SK-N-SH (cell line): ENCODE measurements at regions not wholly inside any gene's neighbourhood (a gene's known extent, or its start where the extent isn't known, plus 50 kb on each side); places are given as distances from the start of the nearest gene placed in this dataset.

Source experiments
- CTCF ChIA-PET: fragments of 300-600, 350-600 bp; formaldehyde crosslinking; extraction: SDS; loops from one replicate; lab custom pipeline; 2021; lab: Yijun Ruan, JAX
- POLR2A ChIA-PET: fragments of 350-600 bp; sonication (Branson Sonifier 250); formaldehyde crosslinking; extraction: SDS; loops from one replicate; lab custom pipeline; 2020; ENCODE audit warnings: antibody characterized with exemption, inconsistent platforms; lab: Yijun Ruan, JAX
- DNase-seq: peaks from one replicate; pipeline ENCODE4 v3.0.0; 2012
- H2AFZ ChIP-seq: fragments of 200-600 bp; sonication (generic); 2 replicates; pipeline ENCODE4 v1.8.1; 2016; ENCODE audit warnings: antibody characterized with exemption, mild to moderate bottlenecking, low read depth
- H3F3A ChIP-seq: fragments of 200-600 bp; sonication (generic); replicated peaks from 2 replicates; pipeline ENCODE3; 2016; ENCODE audit warnings: antibody characterized with exemption, mild to moderate bottlenecking; ENCODE audit not compliant: insufficient read depth
- H3K27ac ChIP-seq, 2 experiments: fragments of 200-500 bp in 1 of 2; fragments of 200-600 bp in 1 of 2; sonication (Bioruptor generic) in 1 of 2; sonication (generic), shearing (Covaris generic) in 1 of 2; 2 replicates each; pipeline versions ENCODE4 v1.5.1 to v1.6.1; 2014 to 2016; ENCODE audit warnings: low read depth in 2 of 2, inconsistent platforms in 1 of 2, low read length in 1 of 2, mild to moderate bottlenecking in 1 of 2, mixed read lengths in 1 of 2
- H3K27me3 ChIP-seq: fragments of 200-600 bp; sonication (generic), shearing (Covaris generic); 2 replicates; pipeline ENCODE4 v1.6.1; 2016; ENCODE audit warnings: mixed run types; ENCODE audit not compliant: insufficient read depth
- H3K36me3 ChIP-seq, 2 experiments: fragments of 200-500 bp in 1 of 2; fragments of 200-600 bp in 1 of 2; sonication (Bioruptor generic) in 1 of 2; sonication (generic) in 1 of 2; replicated peaks in 1 of 2; 2 replicates each; pipeline versions ENCODE3 to v1.5.1; 2014 to 2016; ENCODE audit warnings: low read length in 1 of 2, mild to moderate bottlenecking in 1 of 2; ENCODE audit not compliant: insufficient read depth in 2 of 2, control insufficient read depth in 1 of 2
- H3K4me1 ChIP-seq, 2 experiments: fragments of 200-500 bp in 1 of 2; fragments of 200-600 bp in 1 of 2; sonication (Bioruptor generic) in 1 of 2; sonication (generic), shearing (Covaris generic) in 1 of 2; 2 replicates each; pipeline versions ENCODE4 v1.5.1 to v1.6.1; 2014 to 2016; ENCODE audit warnings: low read depth in 1 of 2, low read length in 1 of 2, mixed run types in 1 of 2; ENCODE audit not compliant: insufficient read depth in 2 of 2, control insufficient read depth in 1 of 2
- H3K4me2 ChIP-seq: fragments of 200-600 bp; sonication (generic), shearing (Covaris generic); 2 replicates; pipeline ENCODE4 v1.6.1; 2017; ENCODE audit warnings: mixed run types
- H3K4me3 ChIP-seq, 2 experiments: fragments of 200-500 bp in 1 of 2; fragments of 200-600 bp in 1 of 2; sonication (Bioruptor generic) in 1 of 2; sonication (generic), shearing (Covaris generic) in 1 of 2; 2 replicates each; pipeline versions ENCODE4 v1.5.1 to v1.8.1; 2014 to 2016; ENCODE audit warnings: low read depth in 2 of 2, inconsistent platforms in 1 of 2, low read length in 1 of 2, mild to moderate bottlenecking in 1 of 2, mixed read lengths in 1 of 2, moderate library complexity in 1 of 2
- H3K79me2 ChIP-seq: fragments of 200-600 bp; sonication (generic); 2 replicates; pipeline ENCODE4 v1.8.1; 2017; ENCODE audit warnings: mild to moderate bottlenecking; ENCODE audit not compliant: insufficient read depth
- H3K9ac ChIP-seq: fragments of 200-600 bp; sonication (generic); 2 replicates; pipeline ENCODE4 v1.6.1; 2017; ENCODE audit warnings: mixed run types
- H3K9me2 ChIP-seq: fragments of 200-600 bp; sonication (generic); 2 replicates; pipeline ENCODE4 v1.6.1; 2017; ENCODE audit warnings: mixed run types
- H3K9me3 ChIP-seq: fragments of 200-600 bp; sonication (generic); 2 replicates; pipeline ENCODE4 v1.6.1; 2017; ENCODE audit warnings: mixed run types, mild to moderate bottlenecking, moderate library complexity
- H4K20me1 ChIP-seq: fragments of 200-600 bp; sonication (generic); 2 replicates; pipeline ENCODE4 v1.6.1; 2017; ENCODE audit warnings: mild to moderate bottlenecking, mixed run types; ENCODE audit not compliant: insufficient read depth
- CHD2 ChIP-seq: fragments of 150-350 bp; IDR thresholded peaks from 2 replicates; pipeline ENCODE4 v1.6.1; 2018; ENCODE audit warnings: low read length; ENCODE audit not compliant: partially characterized antibody
- FOXJ3 ChIP-seq: sonication (generic); formaldehyde crosslinking; IDR thresholded peaks from 2 replicates; pipeline ENCODE4 v1.5.1; 2020; ENCODE audit warnings: mild to moderate bottlenecking, missing genetic modification reagents
- MEF2A ChIP-seq: IDR thresholded peaks from 2 replicates; pipeline ENCODE4 v1.4.0; 2012; ENCODE audit warnings: low read depth, borderline replicate concordance
- NFIC ChIP-seq: IDR thresholded peaks from 2 replicates; pipeline ENCODE4 v1.4.0; 2012; ENCODE audit warnings: borderline replicate concordance
- NRF1 ChIP-seq: IDR thresholded peaks from 2 replicates; pipeline ENCODE4 v1.6.1; 2012; ENCODE audit warnings: low read depth, mild to moderate bottlenecking, low read length
- POLR2AphosphoS5 ChIP-seq: IDR thresholded peaks from 2 replicates; pipeline ENCODE4 v1.6.1; 2012; ENCODE audit warnings: low read depth, low read length
- RCOR1 ChIP-seq: fragments of 150-350 bp; IDR thresholded peaks from 2 replicates; pipeline ENCODE4 v1.6.1; 2017; ENCODE audit warnings: antibody characterized with exemption, low read length
- RFX5 ChIP-seq: IDR thresholded peaks from 2 replicates; pipeline ENCODE4 v1.6.1; 2012; ENCODE audit warnings: mild to moderate bottlenecking, improper control_type of control experiment, low read length
- TAF1 ChIP-seq: IDR thresholded peaks from 2 replicates; pipeline ENCODE4 v1.6.1; 2012; ENCODE audit warnings: low read depth, mild to moderate bottlenecking, low read length, moderate library complexity, borderline replicate concordance
- TEAD4 ChIP-seq: IDR thresholded peaks from 2 replicates; pipeline ENCODE4 v1.4.0; 2012; ENCODE audit warnings: mild to moderate bottlenecking, borderline replicate concordance; ENCODE audit not compliant: insufficient read depth
- YY1 ChIP-seq: IDR thresholded peaks from 2 replicates; pipeline ENCODE4 v1.4.0; 2012; ENCODE audit warnings: low read depth, mild to moderate bottlenecking
- WGBS: methylation state at CpG from one replicate; pipeline ENCODE4 v1.1.6; 2017; ENCODE audit warnings: low lambda C conversion rate; 5-methylcytosine and 5-hydroxymethylcytosine counted together
- TF ChIP-seq, protein P1 (sequence below): fragments of 150-350 bp; IDR thresholded peaks from 2 replicates; pipeline ENCODE4 v1.6.1; 2017; ENCODE audit warnings: antibody characterized with exemption, low read length, low read depth, borderline replicate concordance
- TF ChIP-seq, protein P2 (sequence below): fragments of 150-350 bp; IDR thresholded peaks from 2 replicates; pipeline ENCODE4 v1.6.1; 2016; ENCODE audit warnings: mild to moderate bottlenecking, low read depth, low read length

DNA sequence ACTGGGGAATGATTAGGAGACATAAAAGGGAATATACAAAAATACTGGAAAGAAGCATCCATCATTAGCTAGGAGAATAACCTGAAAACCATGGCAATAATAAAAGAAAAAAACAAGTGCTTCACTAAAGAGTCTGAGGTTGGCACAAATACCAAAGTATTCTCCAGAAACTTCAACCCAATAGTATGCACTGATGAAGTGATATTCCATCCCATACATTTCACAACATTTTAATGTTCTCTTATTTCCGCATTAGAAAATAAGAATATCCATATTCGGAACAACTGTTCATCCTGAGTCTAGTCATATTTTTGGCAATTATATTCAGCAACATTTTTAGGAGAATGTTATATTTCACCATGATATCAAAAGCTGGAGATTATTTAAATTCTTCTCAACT, 116.2 kb downstream of the POSTN start:
- H3K36me3 ChIP-seq, result no peaks in the 10 kb centered on the region

DNA sequence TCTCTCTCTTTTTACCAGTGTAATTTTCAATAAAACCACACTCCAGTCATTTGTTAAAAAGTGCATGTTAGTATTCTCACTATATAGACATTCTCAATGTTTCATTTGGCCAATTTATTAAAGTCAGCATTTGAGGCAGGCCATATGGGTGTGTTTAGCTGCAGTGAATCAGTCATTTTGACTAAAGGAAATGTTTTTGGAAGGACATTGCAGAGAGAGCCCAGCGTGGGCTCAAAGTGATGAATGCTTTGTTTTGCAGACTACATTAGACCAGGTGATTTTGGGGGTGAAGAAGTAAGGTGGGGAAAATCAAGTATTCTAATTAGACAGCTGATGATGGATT, 116.7 kb downstream of the POSTN start:
- Histone ChIP-seq H3K4me2 (no peak overlapping the region), H3K27me3 (no peaks in the 10 kb centered on the region), H4K20me1 (no peaks in the 10 kb centered on the region), H3K27ac (peak overlapping the region; percentile 30 to 81; a peak in 3 of 4 replicates), H3K79me2 (no peaks in the 10 kb centered on the region), H3K36me3 (no peaks in the 10 kb centered on the region), H3K9me2 (no peaks in the 10 kb centered on the region), H3F3A (peaks cover 18% of the 10 kb centered on the region), H2AFZ (peak overlapping the region; percentile 12), H3K9me3 (no peaks in the 10 kb centered on the region), H3K9ac (peak overlapping the region; percentile 13; the same call in 1 of the 2 replicates), H3K4me3 (no peak overlapping the region), H3K4me1 (peaks cover 0 to 9% of the 10 kb centered on the region in 2 experiments)
- TF ChIP-seq, protein P1, sequence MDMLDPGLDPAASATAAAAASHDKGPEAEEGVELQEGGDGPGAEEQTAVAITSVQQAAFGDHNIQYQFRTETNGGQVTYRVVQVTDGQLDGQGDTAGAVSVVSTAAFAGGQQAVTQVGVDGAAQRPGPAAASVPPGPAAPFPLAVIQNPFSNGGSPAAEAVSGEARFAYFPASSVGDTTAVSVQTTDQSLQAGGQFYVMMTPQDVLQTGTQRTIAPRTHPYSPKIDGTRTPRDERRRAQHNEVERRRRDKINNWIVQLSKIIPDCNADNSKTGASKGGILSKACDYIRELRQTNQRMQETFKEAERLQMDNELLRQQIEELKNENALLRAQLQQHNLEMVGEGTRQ, result no peak
- TF ChIP-seq RCOR1 (no peak), POLR2AphosphoS5 (no peak), NRF1 (no peak), TEAD4 (no peak), CHD2 (no peak), RFX5 (no peak), YY1 (no peak)
- TF ChIP-seq, protein P2, sequence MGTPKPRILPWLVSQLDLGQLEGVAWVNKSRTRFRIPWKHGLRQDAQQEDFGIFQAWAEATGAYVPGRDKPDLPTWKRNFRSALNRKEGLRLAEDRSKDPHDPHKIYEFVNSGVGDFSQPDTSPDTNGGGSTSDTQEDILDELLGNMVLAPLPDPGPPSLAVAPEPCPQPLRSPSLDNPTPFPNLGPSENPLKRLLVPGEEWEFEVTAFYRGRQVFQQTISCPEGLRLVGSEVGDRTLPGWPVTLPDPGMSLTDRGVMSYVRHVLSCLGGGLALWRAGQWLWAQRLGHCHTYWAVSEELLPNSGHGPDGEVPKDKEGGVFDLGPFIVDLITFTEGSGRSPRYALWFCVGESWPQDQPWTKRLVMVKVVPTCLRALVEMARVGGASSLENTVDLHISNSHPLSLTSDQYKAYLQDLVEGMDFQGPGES, result no peak
- no peak for DNase-seq
- POLR2A ChIA-PET, result no interaction called here
- WGBS, result 0% methylated on average over 1 of the region's 1 CpG
- CTCF ChIA-PET, result interaction anchor here (1.2 kb wide), 1 partner anchor 54 kb away, joined by 3 read pairs; no protein-coding TSS in a partner anchor

More for the DNA sequence above, 116.2 kb downstream of the POSTN start:
- Histone ChIP-seq H3K4me3 (no peak overlapping the region), H4K20me1 (no peaks in the 10 kb centered on the region), H3K9ac (peak overlapping the region; percentile 13; the same call in 1 of the 2 replicates), H3K9me3 (no peaks in the 10 kb centered on the region), H3K79me2 (no peaks in the 10 kb centered on the region), H2AFZ (no peak overlapping the region; the same call in 1 of the 2 replicates), H3K4me1 (peaks cover 0 to 6% of the 10 kb centered on the region in 2 experiments; a peak in 3 of 4 replicates), H3K27me3 (no peaks in the 10 kb centered on the region), H3K27ac (peak overlapping the region in 1 of 2 experiments; percentile 81; a peak in 2 of 4 replicates), H3K4me2 (no peak overlapping the region), H3F3A (peaks cover 18% of the 10 kb centered on the region), H3K9me2 (no peaks in the 10 kb centered on the region)
- WGBS, result 83% methylated on average over 2 of the region's 2 CpGs
- TF ChIP-seq MEF2A (no peak), NRF1 (no peak), NFIC (no peak), TAF1 (no peak), RCOR1 (no peak), POLR2AphosphoS5 (no peak), FOXJ3 (CRISPR knock-in tag) (no peak)
- TF ChIP-seq, protein P1, result no peak
- DNase-seq, result no peak
- CTCF ChIA-PET, result interaction anchor here (1.2 kb wide), 1 partner anchor 54 kb away, joined by 3 read pairs; no protein-coding TSS in a partner anchor
- POLR2A ChIA-PET, result no interaction called here
